Thymus (tissue), 11 donors: ENCODE measurements at regions not wholly inside any gene's neighbourhood (a gene's known extent, or its start where the extent isn't known, plus 50 kb on each side); places are given as distances from the start of the nearest gene placed in this dataset.

Experiments used
- DNase-seq, 9 donors: peaks; one replicate each; pipeline ENCODE4 v3.0.0-alpha.2; 2013; ENCODE audit warnings: low spot score in 9 of 9, low read depth in 6 of 9, missing footprints in 1 of 9
- H3K27ac ChIP-seq, 2 donors: one replicate each; pipeline ENCODE4 v1.5.1; 2013; ENCODE audit warnings: control low read depth in 1 of 2, low read depth in 1 of 2, low read length in 1 of 2, mild to moderate bottlenecking in 1 of 2, moderate library complexity in 1 of 2
- H3K27me3 ChIP-seq, 2 donors: one replicate each; pipeline ENCODE4 v1.5.1; 2013; ENCODE audit warnings: low read length in 1 of 2; ENCODE audit not compliant: control insufficient read depth in 2 of 2, insufficient read depth in 1 of 2
- H3K36me3 ChIP-seq, 2 donors: one replicate each; pipeline ENCODE4 v1.5.1; 2013; ENCODE audit warnings: low read length in 1 of 2, mild to moderate bottlenecking in 1 of 2, moderate library complexity in 1 of 2; ENCODE audit not compliant: control insufficient read depth in 2 of 2, insufficient read depth in 2 of 2
- H3K4me1 ChIP-seq, 2 donors: one replicate each; pipeline ENCODE4 v1.5.1; 2013; ENCODE audit warnings: low read length in 2 of 2; ENCODE audit not compliant: control insufficient read depth in 2 of 2, insufficient read depth in 2 of 2
- H3K4me3 ChIP-seq, 2 donors: one replicate each; pipeline ENCODE4 v1.5.1; 2013; ENCODE audit warnings: low read length in 2 of 2, control low read depth in 1 of 2, mild to moderate bottlenecking in 1 of 2
- H3K9me3 ChIP-seq, 2 donors: one replicate each; pipeline ENCODE4 v1.5.1; 2013; ENCODE audit warnings: low read length in 1 of 2, mild to moderate bottlenecking in 1 of 2; ENCODE audit not compliant: control insufficient read depth in 2 of 2, insufficient read depth in 1 of 2
- WGBS: extraction: QIAGEN DNeasy Blood & Tissue Kit; methylation state at CpG from one replicate; pipeline ENCODE4 v1.1.7; 2013; 5-methylcytosine and 5-hydroxymethylcytosine counted together
- donor health status: healthy.

- no peak for DNase-seq
- no peaks in the 10 kb centered on the region for H3K27me3 ChIP-seq
- H3K27ac ChIP-seq: no peak overlapping the region
- no peaks in the 10 kb centered on the region for H3K36me3 ChIP-seq
- WGBS: 94% methylated on average over 3 of the region's 3 CpGs
- no peaks in the 10 kb centered on the region for H3K4me1 ChIP-seq
- H3K9me3 ChIP-seq: no peaks in the 10 kb centered on the region
- no peak overlapping the region for H3K4me3 ChIP-seq
These were observed 63.0 kb upstream of the CLMN start for GRCh38 chr14:95382747-95383146.

DNA sequence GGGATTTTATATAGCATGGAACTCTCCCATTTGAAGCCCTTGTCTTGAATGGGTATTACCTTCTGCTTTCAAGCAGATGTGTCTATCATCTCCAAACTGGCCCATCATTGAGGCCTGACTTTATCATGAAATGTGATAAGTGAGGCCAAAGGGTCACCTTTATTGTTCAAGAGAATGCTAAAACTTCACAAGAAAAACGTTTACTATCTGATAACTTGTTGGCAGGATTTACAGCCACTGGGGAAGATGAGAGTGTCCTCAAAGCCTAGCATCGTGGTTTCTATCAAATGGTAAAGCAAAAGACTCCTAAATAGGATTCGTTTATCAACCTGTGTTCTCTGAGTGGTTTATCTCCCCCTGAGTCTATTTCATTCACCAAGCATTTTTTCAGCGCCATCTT is 62.0 kb upstream of the CLMN start:
- no peaks in the 10 kb centered on the region for H3K9me3 ChIP-seq
- H3K27me3 ChIP-seq: no peaks in the 10 kb centered on the region
- H3K27ac ChIP-seq: no peak overlapping the region
- H3K4me1 ChIP-seq: no peaks in the 10 kb centered on the region
- WGBS: 74% methylated on average over 4 of the region's 4 CpGs
- DNase-seq: no peak
- H3K36me3 ChIP-seq: no peaks in the 10 kb centered on the region
- no peak overlapping the region for H3K4me3 ChIP-seq

- H3K4me3 ChIP-seq: no peak overlapping the region
- H3K9me3 ChIP-seq: no peaks in the 10 kb centered on the region
- WGBS: 97% methylated on average over 5 of the region's 5 CpGs
- H3K36me3 ChIP-seq: no peaks in the 10 kb centered on the region
- DNase-seq: no peak
- no peaks in the 10 kb centered on the region for H3K4me1 ChIP-seq
- no peak overlapping the region for H3K27ac ChIP-seq
- no peaks in the 10 kb centered on the region for H3K27me3 ChIP-seq
These were observed 60.8 kb upstream of the CLMN start for GRCh38 chr14:95380350-95381042.

- DNase-seq: no peak
- no peak overlapping the region for H3K27ac ChIP-seq
- H3K36me3 ChIP-seq: no peaks in the 10 kb centered on the region
- no peaks in the 10 kb centered on the region for H3K9me3 ChIP-seq
- no peaks in the 10 kb centered on the region for H3K4me1 ChIP-seq
- no peak overlapping the region for H3K4me3 ChIP-seq
- no peaks in the 10 kb centered on the region for H3K27me3 ChIP-seq
These were observed 59.9 kb upstream of the CLMN start for GRCh38 chr14:95379634-95380033.

DNA sequence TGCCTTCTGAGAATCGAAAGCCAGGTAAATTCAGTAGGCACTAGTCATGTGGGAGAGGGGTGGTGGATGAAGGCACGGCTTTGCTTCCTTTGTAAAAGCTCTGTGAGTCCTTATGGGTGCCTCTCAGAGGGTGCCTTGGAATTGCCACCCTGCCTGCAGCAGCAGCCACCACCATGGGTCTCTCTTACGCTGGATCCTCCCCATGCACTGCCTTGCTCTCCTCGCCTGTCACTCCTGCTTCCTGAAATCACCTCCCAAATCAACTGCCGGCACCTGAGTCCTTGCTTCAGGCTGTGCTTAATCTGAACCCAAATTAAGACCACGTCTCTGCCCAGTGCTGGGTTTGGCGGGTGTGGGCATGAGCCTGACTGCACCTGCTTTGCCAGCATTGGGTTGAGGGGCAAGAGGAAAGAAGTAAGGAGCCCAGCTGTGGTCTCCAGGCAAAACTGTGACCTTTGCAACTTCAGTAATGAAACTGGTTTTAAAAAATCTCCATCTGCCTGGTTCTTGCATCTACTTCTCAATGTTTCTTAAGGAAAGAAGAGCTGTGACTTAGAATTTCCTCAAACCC is 55.9 kb upstream of the CLMN start:
- Histone ChIP-seq H3K9me3 (no peaks in the 10 kb centered on the region), H3K36me3 (no peaks in the 10 kb centered on the region), H3K4me1 (peaks cover 0 to 5% of the 10 kb centered on the region in 2 donors), H3K4me3 (no peak overlapping the region), H3K27me3 (no peaks in the 10 kb centered on the region), H3K27ac (no peak overlapping the region)
- WGBS: 48% methylated on average over 7 of the region's 7 CpGs
- DNase-seq: no peak

GRCh38 chr14:95374239-95374997 is 54.7 kb upstream of the CLMN start:
- no peak for DNase-seq
- Histone ChIP-seq H3K27ac (no peak overlapping the region), H3K36me3 (no peaks in the 10 kb centered on the region), H3K4me1 (peaks cover 0 to 5% of the 10 kb centered on the region in 2 donors), H3K27me3 (no peaks in the 10 kb centered on the region), H3K9me3 (no peaks in the 10 kb centered on the region), H3K4me3 (no peak overlapping the region)
- WGBS: 65% methylated on average over 2 of the region's 2 CpGs

DNA sequence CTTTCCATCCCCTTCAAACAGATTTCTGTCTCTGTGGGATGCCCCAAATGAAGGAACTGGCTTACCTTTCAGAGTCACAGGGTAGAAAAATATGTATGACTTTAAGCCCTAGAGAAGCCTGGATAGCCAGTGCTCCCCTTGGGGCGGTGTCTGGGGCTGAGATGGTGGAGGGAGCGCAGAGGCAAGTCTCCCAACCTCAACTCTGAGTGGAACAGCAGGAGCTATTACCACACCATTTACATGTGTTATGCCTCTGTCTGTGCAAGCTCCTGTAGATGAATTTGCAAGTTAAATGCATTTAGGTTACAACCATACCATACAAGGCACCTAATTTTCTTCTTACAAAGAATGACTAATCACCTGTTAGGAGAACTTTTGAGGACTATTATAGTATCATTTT is 50.4 kb upstream of the CLMN start:
- no peak overlapping the region for H3K4me3 ChIP-seq
- peaks cover 0 to 5% of the 10 kb centered on the region in 2 donors for H3K4me1 ChIP-seq
- H3K36me3 ChIP-seq: no peaks in the 10 kb centered on the region
- DNase-seq: no peak
- H3K27me3 ChIP-seq: no peaks in the 10 kb centered on the region
- H3K9me3 ChIP-seq: no peaks in the 10 kb centered on the region
- H3K27ac ChIP-seq: no peak overlapping the region
- 94% methylated on average over 2 of the region's 2 CpGs for WGBS
